B cell (primary cell): ENCODE measurements at regions not wholly inside any gene's neighbourhood (a gene's known extent, or its start where the extent isn't known, plus 50 kb on each side); places are given as distances from the start of the nearest gene placed in this dataset.

ENCODE experiments used
- ATAC-seq: fragments of 200-7000 bp; cut with Tn5 transposase; one replicate; pipeline ENCODE4 v1.10.0; 2021; ENCODE audit warnings: low read depth, mild to moderate bottlenecking, moderate number of reproducible peaks, moderate library complexity
- CTCF ChIA-PET: fragments of 350-600 bp; sonication (Branson Sonifier 250); formaldehyde crosslinking; loops from one replicate; lab custom pipeline; 2021; ENCODE audit warnings: antibody characterized with exemption, inconsistent platforms; lab: Charles Lee
- POLR2A ChIA-PET: fragments of 350-600 bp; sonication (Branson Sonifier 250); formaldehyde crosslinking; loops from one replicate; lab custom pipeline; 2021; ENCODE audit warnings: antibody characterized with exemption; lab: Charles Lee
- DNase-seq: peaks from one replicate; pipeline ENCODE4 v3.0.0; 2013
- H2AFZ ChIP-seq: 2 replicates; pipeline ENCODE4 v1.6.1; 2012; ENCODE audit warnings: mild to moderate bottlenecking, low read depth, low read length; ENCODE audit not compliant: insufficient read depth, poor library complexity, severe bottlenecking
- H3K27ac ChIP-seq, 2 donors: 1 replicate in 1 of 2; 2 replicates in 1 of 2; pipeline ENCODE4 v1.5.1; 2012 to 2013; ENCODE audit warnings: low read length in 2 of 2, mild to moderate bottlenecking in 2 of 2, moderate library complexity in 1 of 2
- H3K27me3 ChIP-seq, 4 experiments: fragments of 200-600 bp in 1 of 4; sonication (generic) in 1 of 4; replicated peaks in 1 of 4; 1 replicate in 2 of 4; 2 replicates in 2 of 4; pipeline versions ENCODE4 v1.6.1 to v1.7.0; 2013 to 2016; ENCODE audit warnings: low read length in 3 of 4, mild to moderate bottlenecking in 2 of 4, mixed read lengths in 1 of 4, moderate library complexity in 1 of 4; ENCODE audit not compliant: insufficient read depth in 4 of 4, control insufficient read depth in 3 of 4; ENCODE audit errors: control extremely low read depth in 1 of 4
- H3K36me3 ChIP-seq, 2 experiments: replicated peaks in 1 of 2; 1 replicate in 1 of 2; 2 replicates in 1 of 2; pipeline versions ENCODE4 v1.6.1 to v1.7.1; 2013; ENCODE audit warnings: low read length in 1 of 2; ENCODE audit not compliant: insufficient read depth in 2 of 2, control insufficient read depth in 1 of 2; ENCODE audit errors: control extremely low read depth in 1 of 2, extremely low read depth in 1 of 2
- H3K4me1 ChIP-seq, 2 donors: fragments of 200-600 bp in 1 of 2; sonication (generic) in 1 of 2; 1 replicate in 1 of 2; 2 replicates in 1 of 2; pipeline versions ENCODE4 v1.5.1 to v1.6.1; 2013 to 2017; ENCODE audit warnings: low read length in 2 of 2; ENCODE audit not compliant: control insufficient read depth in 2 of 2, insufficient read depth in 2 of 2
- H3K4me2 ChIP-seq: replicated peaks from 2 replicates; pipeline ENCODE3; 2012; ENCODE audit warnings: mild to moderate bottlenecking, low read depth, low read length; ENCODE audit not compliant: poor library complexity, severe bottlenecking
- H3K4me3 ChIP-seq, 5 experiments: fragments of 200-600 bp in 1 of 5; sonication (generic) in 1 of 5; 1 replicate in 3 of 5; 2 replicates in 2 of 5; pipeline versions ENCODE4 v1.5.1 to v1.7.0; 2011 to 2016; ENCODE audit warnings: low read length in 4 of 5, mild to moderate bottlenecking in 4 of 5, low read depth in 2 of 5, control low read depth in 1 of 5, moderate library complexity in 1 of 5; ENCODE audit not compliant: insufficient read depth in 1 of 5; ENCODE audit errors: control extremely low read depth in 1 of 5, extremely low read depth in 1 of 5
- H3K79me2 ChIP-seq: fragments of 200-600 bp; sonication (generic); one replicate; pipeline ENCODE4 v1.6.0; 2016; ENCODE audit warnings: low read length; ENCODE audit not compliant: control insufficient read depth, insufficient read depth
- H3K9ac ChIP-seq: fragments of 200-600 bp; sonication (generic); 2 replicates; pipeline ENCODE4 v1.6.1; 2017; ENCODE audit warnings: mild to moderate bottlenecking, low read length, moderate library complexity
- H3K9me3 ChIP-seq, 3 donors: one replicate each; pipeline versions ENCODE4 v1.6.1 to v1.7.1; 2013; ENCODE audit warnings: low read length in 2 of 3; ENCODE audit not compliant: control insufficient read depth in 2 of 3, insufficient read depth in 1 of 3; ENCODE audit errors: control extremely low read depth in 1 of 3
- H4K20me1 ChIP-seq: 2 replicates; pipeline ENCODE4 v1.6.0; 2012; ENCODE audit warnings: mild to moderate bottlenecking, low read length; ENCODE audit not compliant: insufficient read depth, control insufficient read depth, poor library complexity, severe bottlenecking
- H3K27ac Mint-ChIP-seq: one replicate; pipeline ENCODE4 v1.8.0; 2021; ENCODE audit warnings: mixed read lengths
- H3K27me3 Mint-ChIP-seq: one replicate; pipeline ENCODE4 v1.8.0; 2021; ENCODE audit warnings: mixed read lengths
- H3K4me1 Mint-ChIP-seq: one replicate; pipeline ENCODE4 v1.8.0; 2021; ENCODE audit warnings: mixed read lengths
- H3K4me3 Mint-ChIP-seq: one replicate; pipeline ENCODE4 v1.8.0; 2021; ENCODE audit warnings: mixed read lengths
- H3K9me3 Mint-ChIP-seq: one replicate; pipeline ENCODE4 v1.8.0; 2022; ENCODE audit warnings: mixed read lengths; ENCODE audit not compliant: insufficient read depth
- CTCF ChIP-seq: fragments of 200-600 bp; IDR thresholded peaks from one replicate; pipeline ENCODE4 v1.8.0; 2022; ENCODE audit warnings: antibody characterized with exemption, mild to moderate bottlenecking
- EZH2 ChIP-seq: IDR thresholded peaks from 2 replicates; pipeline ENCODE4 v1.6.1; 2012; ENCODE audit warnings: borderline replicate concordance, low read depth, mild to moderate bottlenecking, moderate library complexity, low read length; ENCODE audit not compliant: insufficient read depth, poor library complexity, severe bottlenecking
- WGBS: methylation state at CpG from one replicate; pipeline ENCODE4 v1.1.5; 2013; ENCODE audit warnings: missing lambda C conversion rate; ENCODE audit not compliant: insufficient coverage; 5-methylcytosine and 5-hydroxymethylcytosine counted together
- intact Hi-C: fragments of 100-400 bp; cut with micrococcal nuclease; formaldehyde crosslinking; loops from one replicate; pipeline ENCODE4 v1.10.0; 2022

DNA sequence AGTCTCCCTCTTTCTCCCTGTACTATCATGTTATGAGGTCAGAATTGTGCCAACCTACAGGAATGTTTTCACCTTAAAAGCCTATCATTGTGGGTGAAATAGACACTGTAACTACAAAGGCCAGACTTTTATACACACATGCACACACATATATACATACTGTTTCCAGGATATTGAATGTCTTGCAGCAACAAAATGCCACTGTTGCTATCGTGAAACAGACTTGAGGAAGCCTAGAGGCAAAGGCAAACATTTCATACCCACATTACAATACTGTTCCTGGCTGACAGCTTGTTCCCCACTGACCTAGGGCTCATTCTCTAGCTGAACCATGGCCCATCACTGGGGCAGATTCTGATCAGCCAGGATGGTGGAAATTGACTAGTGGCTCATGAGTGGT lies 125.1 kb upstream of the DUSP10 start:
- DNase-seq: no peak
- Mint-ChIP-seq H3K4me1 (peaks cover 9% of the 10 kb centered on the region), H3K4me3 (no peak overlapping the region), H3K27me3 (no peaks in the 10 kb centered on the region), H3K9me3 (no peaks in the 10 kb centered on the region), H3K27ac (no peak overlapping the region)
- no peak overlapping the region for H3K4me3 ChIP-seq
- H2AFZ ChIP-seq: no peak overlapping the region
- intact Hi-C loops: no loop called here
- no peak for ATAC-seq
- ChIA-PET POLR2A (no interaction called here), CTCF (interaction anchor here (1.0 kb wide), 1 partner anchor 125 kb away, joined by 3 read pairs; the partner anchor contains the start of gene DUSP10)
- H4K20me1 ChIP-seq: no peaks in the 10 kb centered on the region
- H3K9ac ChIP-seq: no peak overlapping the region
- H3K9me3 ChIP-seq: no peaks in the 10 kb centered on the region
- no peaks in the 10 kb centered on the region for H3K27me3 ChIP-seq
- H3K79me2 ChIP-seq: no peaks in the 10 kb centered on the region
- no peak overlapping the region for H3K27ac ChIP-seq
- H3K36me3 ChIP-seq: no peaks in the 10 kb centered on the region
- no peak overlapping the region for H3K4me2 ChIP-seq
- no peaks in the 10 kb centered on the region for H3K4me1 ChIP-seq
- no CpG with 5 or more reads among the region's 1 CpG for WGBS
- TF ChIP-seq EZH2 (no peak), CTCF (no peak)

DNA sequence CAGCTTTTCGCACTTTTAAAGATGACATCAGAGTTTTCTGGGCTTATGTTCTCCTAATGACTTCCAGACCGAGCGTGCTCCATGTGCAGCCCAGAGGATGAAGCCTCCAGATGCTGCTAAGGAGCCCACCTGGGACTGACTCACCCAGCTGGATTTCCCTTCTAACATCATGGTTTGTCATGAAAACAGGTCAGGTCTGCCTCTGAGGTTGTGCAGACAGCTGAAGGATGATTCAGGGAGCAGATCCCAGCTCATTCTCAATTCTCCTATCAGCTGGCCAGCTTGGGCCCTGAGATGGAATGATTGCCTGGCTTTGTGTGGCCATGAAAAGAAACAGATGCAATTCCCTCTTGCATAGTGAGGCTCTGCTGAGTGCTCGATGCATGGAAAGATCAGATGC lies 123.9 kb upstream of the DUSP10 start:
- no peaks in the 10 kb centered on the region for H3K79me2 ChIP-seq
- Mint-ChIP-seq H3K4me3 (no peak overlapping the region), H3K9me3 (no peaks in the 10 kb centered on the region), H3K27me3 (no peaks in the 10 kb centered on the region), H3K27ac (no peak overlapping the region), H3K4me1 (peaks cover 9% of the 10 kb centered on the region)
- no peaks in the 10 kb centered on the region for H3K36me3 ChIP-seq
- no peak for TF ChIP-seq CTCF
- no peak for TF ChIP-seq EZH2
- POLR2A ChIA-PET: no interaction called here
- H4K20me1 ChIP-seq: no peaks in the 10 kb centered on the region
- no peak for ATAC-seq
- WGBS: 96% methylated on average over 4 of the region's 4 CpGs
- H3K27me3 ChIP-seq: no peaks in the 10 kb centered on the region
- DNase-seq: no peak
- CTCF ChIA-PET: no interaction called here
- H2AFZ ChIP-seq: no peak overlapping the region
- no peak overlapping the region for H3K4me3 ChIP-seq
- no peaks in the 10 kb centered on the region for H3K4me1 ChIP-seq
- no peaks in the 10 kb centered on the region for H3K9me3 ChIP-seq
- intact Hi-C loops: no loop called here
- H3K9ac ChIP-seq: no peak overlapping the region
- H3K4me2 ChIP-seq: no peak overlapping the region
- H3K27ac ChIP-seq: no peak overlapping the region
